Bone marrow (tissue), 2 donors: ENCODE measurements at regions not wholly inside any gene's neighbourhood (a gene's known extent, or its start where the extent isn't known, plus 50 kb on each side); places are given as distances from the start of the nearest gene placed in this dataset.
"Not testable (repeated sequence)": the region's sequence is repeated elsewhere in the genome, so short reads cannot be mapped to it uniquely, and the experiment has no call there.

Experiments
- DNase-seq, 2 donors: peaks; one replicate each; lab custom pipeline; 2025; lab: John Stamatoyannopoulos, UW

- no peak for DNase-seq
These were observed 562.7 kb upstream of the ID2 start for GRCh38 chr2:8118940-8119781.

GRCh38 chr2:8119782-8120505 lies 561.9 kb upstream of the ID2 start:
- DNase-seq, result no peak

GRCh38 chr2:8120506-8120860 lies 561.4 kb upstream of the ID2 start:
- DNase-seq, result no peak

GRCh38 chr2:8121022-8121825 lies 560.6 kb upstream of the ID2 start:
- DNase-seq, result no peak

- DNase-seq, result no peak
These were observed 559.9 kb upstream of the ID2 start for GRCh38 chr2:8121826-8122513.

GRCh38 chr2:8122520-8122919 lies 559.3 kb upstream of the ID2 start:
- no peak for DNase-seq

- DNase-seq, result no peak
These were observed 558.4 kb upstream of the ID2 start for GRCh38 chr2:8123464-8123863.

- DNase-seq, result no peak
These were observed 555.8 kb upstream of the ID2 start for GRCh38 chr2:8125741-8126711.

- no peak for DNase-seq
These were observed 555.1 kb upstream of the ID2 start for GRCh38 chr2:8126783-8127182.

- not testable (repeated sequence) for DNase-seq
These were observed 550.4 kb upstream of the ID2 start for GRCh38 chr2:8131423-8131822.

GRCh38 chr2:8132351-8132831 lies 549.5 kb upstream of the ID2 start:
- DNase-seq, result no peak

- no peak for DNase-seq
These were observed 549.0 kb upstream of the ID2 start for GRCh38 chr2:8132879-8133278.

- no peak for DNase-seq
These were observed 548.5 kb upstream of the ID2 start for GRCh38 chr2:8133363-8133762.

- peak in 1 of 2 donors; percentile 10 for DNase-seq
These were observed 547.9 kb upstream of the ID2 start for GRCh38 chr2:8133913-8134472.

- peak in 1 of 2 donors; percentile 9 for DNase-seq
These were observed 547.4 kb upstream of the ID2 start for GRCh38 chr2:8134473-8134932.

GRCh38 chr2:8134985-8135682 lies 546.7 kb upstream of the ID2 start:
- DNase-seq, result peak in 1 of 2 donors; percentile 80

- DNase-seq, result peak in 1 of 2 donors; percentile 68
These were observed 544.1 kb upstream of the ID2 start for GRCh38 chr2:8137801-8138200.

- DNase-seq, result no peak
These were observed 543.3 kb upstream of the ID2 start for GRCh38 chr2:8138525-8138922.

GRCh38 chr2:8138923-8139667 lies 542.8 kb upstream of the ID2 start:
- DNase-seq, result peak in 1 of 2 donors; percentile 19
